Parathyroid adenoma (tissue), 2 donors: ENCODE measurements at regions not wholly inside any gene's neighbourhood (a gene's known extent, or its start where the extent isn't known, plus 50 kb on each side); places are given as distances from the start of the nearest gene placed in this dataset.

ENCODE experiments used
- H2AFZ ChIP-seq: fragments of 300-600 bp; sonication (generic); one replicate; pipeline ENCODE4 v1.7.0; 2017; ENCODE audit warnings: antibody characterized with exemption, mild to moderate bottlenecking
- H3K27ac ChIP-seq: fragments of 300-600 bp; sonication (generic); one replicate; pipeline ENCODE4 v1.7.0; 2017
- H3K27me3 ChIP-seq: fragments of 300-600 bp; sonication (generic); one replicate; pipeline ENCODE4 v1.7.0; 2017; ENCODE audit warnings: low read length; ENCODE audit not compliant: control insufficient read depth, insufficient read depth
- H3K36me3 ChIP-seq: fragments of 300-600 bp; sonication (generic); one replicate; pipeline ENCODE4 v1.7.0; 2017; ENCODE audit warnings: low read length; ENCODE audit not compliant: control insufficient read depth, insufficient read depth
- H3K4me1 ChIP-seq: fragments of 300-600 bp; sonication (generic); one replicate; pipeline ENCODE4 v1.7.0; 2017; ENCODE audit warnings: control low read depth
- H3K4me2 ChIP-seq: fragments of 300-600 bp; sonication (generic); one replicate; pipeline ENCODE4 v1.7.0; 2017; ENCODE audit warnings: low read length
- H3K4me3 ChIP-seq: fragments of 300-600 bp; sonication (generic); one replicate; pipeline ENCODE4 v1.7.0; 2017; ENCODE audit warnings: low read depth, low read length
- H3K79me2 ChIP-seq: fragments of 300-600 bp; sonication (generic); one replicate; pipeline ENCODE4 v1.7.0; 2017; ENCODE audit warnings: control low read depth
- H3K9ac ChIP-seq: fragments of 300-600 bp; sonication (generic); one replicate; pipeline ENCODE4 v1.7.0; 2017; ENCODE audit warnings: mild to moderate bottlenecking
- H3K9me3 ChIP-seq: fragments of 300-600 bp; sonication (generic); one replicate; pipeline ENCODE4 v1.7.0; 2017; ENCODE audit warnings: low read length; ENCODE audit not compliant: control insufficient read depth
- CTCF ChIP-seq: fragments of 300-600 bp; sonication (generic); IDR thresholded peaks from one replicate; pipeline ENCODE4 v1.7.0; 2017; ENCODE audit warnings: antibody characterized with exemption, mild to moderate bottlenecking
- donor health status: primary hyperparathyroidism.

- H3K27ac ChIP-seq = no peak overlapping the region
These were observed 73.9 kb upstream of the NRSN1 start for GRCh38 chr6:24051942-24052589.

GRCh38 chr6:24052590-24052961, 73.4 kb upstream of the NRSN1 start:
- no peaks in the 10 kb centered on the region for H3K79me2 ChIP-seq
- H3K4me1 ChIP-seq = no peaks in the 10 kb centered on the region
- no peaks in the 10 kb centered on the region for H3K36me3 ChIP-seq
- H3K27me3 ChIP-seq = no peaks in the 10 kb centered on the region
- TF ChIP-seq CTCF = no peak
- no peak overlapping the region for H3K4me3 ChIP-seq
- no peak overlapping the region for H3K9ac ChIP-seq
- no peaks in the 10 kb centered on the region for H3K9me3 ChIP-seq
- no peak overlapping the region for H3K4me2 ChIP-seq
- H2AFZ ChIP-seq = no peak overlapping the region
- no peak overlapping the region for H3K27ac ChIP-seq

More at GRCh38 chr6:24051942-24052589, 73.9 kb upstream of the NRSN1 start:
- H3K27me3 ChIP-seq = no peaks in the 10 kb centered on the region
- no peak overlapping the region for H3K9ac ChIP-seq
- no peaks in the 10 kb centered on the region for H3K36me3 ChIP-seq
- no peaks in the 10 kb centered on the region for H3K79me2 ChIP-seq
- no peak overlapping the region for H3K4me2 ChIP-seq
- no peaks in the 10 kb centered on the region for H3K9me3 ChIP-seq
- H3K4me1 ChIP-seq = no peaks in the 10 kb centered on the region
- H3K4me3 ChIP-seq = no peak overlapping the region
- no peak overlapping the region for H2AFZ ChIP-seq
- TF ChIP-seq CTCF = no peak

- Histone ChIP-seq H3K27me3 (no peaks in the 10 kb centered on the region), H3K27ac (no peak overlapping the region), H3K4me2 (no peak overlapping the region), H3K9me3 (no peaks in the 10 kb centered on the region), H3K4me3 (no peak overlapping the region), H3K9ac (no peak overlapping the region), H2AFZ (peak overlapping the region; percentile 38), H3K79me2 (no peaks in the 10 kb centered on the region), H3K36me3 (no peaks in the 10 kb centered on the region), H3K4me1 (no peaks in the 10 kb centered on the region)
- no peak for TF ChIP-seq CTCF
These were observed 73.0 kb upstream of the NRSN1 start for GRCh38 chr6:24053057-24053456.

DNA sequence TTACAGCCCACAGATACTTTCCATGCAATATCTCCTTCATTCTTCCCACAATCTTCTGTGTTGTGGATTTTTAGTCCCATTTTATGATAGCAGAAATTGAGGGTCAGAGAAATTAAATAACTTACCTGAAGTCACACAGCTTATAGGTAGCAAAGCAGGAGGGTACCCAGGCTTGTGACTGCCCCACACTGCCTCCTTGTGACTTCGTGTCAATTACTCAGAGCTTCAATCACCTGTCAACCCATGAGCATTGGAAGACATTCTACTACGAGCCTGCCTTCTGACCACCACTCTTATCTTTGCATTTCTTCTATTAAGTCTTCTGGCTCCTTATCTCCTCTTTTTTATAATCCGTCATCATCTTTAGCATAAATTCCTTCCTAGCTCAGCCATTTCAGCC, 71.6 kb upstream of the NRSN1 start:
- H3K4me1 ChIP-seq = no peaks in the 10 kb centered on the region
- H3K4me3 ChIP-seq = no peak overlapping the region
- no peak overlapping the region for H2AFZ ChIP-seq
- no peak for TF ChIP-seq CTCF
- H3K4me2 ChIP-seq = no peak overlapping the region
- no peak overlapping the region for H3K9ac ChIP-seq
- no peaks in the 10 kb centered on the region for H3K79me2 ChIP-seq
- H3K27me3 ChIP-seq = no peaks in the 10 kb centered on the region
- H3K36me3 ChIP-seq = no peaks in the 10 kb centered on the region
- no peak overlapping the region for H3K27ac ChIP-seq
- no peaks in the 10 kb centered on the region for H3K9me3 ChIP-seq

DNA sequence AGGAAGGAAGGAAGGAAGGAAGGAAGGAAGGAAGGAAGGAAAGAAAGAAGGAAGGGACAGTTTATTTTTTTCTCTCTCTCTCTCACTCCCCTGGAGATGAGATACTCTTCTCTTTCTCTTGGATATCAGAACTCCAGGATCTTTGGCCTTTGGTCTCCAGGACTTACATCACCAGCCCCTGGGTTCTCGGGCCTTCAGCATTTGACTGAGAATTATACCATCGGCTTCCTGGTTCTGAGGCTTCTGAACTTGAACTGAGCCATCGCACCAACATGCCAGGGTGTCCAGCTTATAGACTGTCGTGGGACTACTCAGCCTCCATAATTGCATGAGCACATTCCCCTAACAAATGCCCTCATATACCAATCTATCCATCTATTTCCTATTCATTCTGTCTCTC, 69.4 kb upstream of the NRSN1 start:
- Histone ChIP-seq H3K27ac (no peak overlapping the region), H3K4me1 (no peaks in the 10 kb centered on the region)

More for the DNA sequence above, 69.4 kb upstream of the NRSN1 start:
- Histone ChIP-seq H3K27me3 (no peaks in the 10 kb centered on the region), H3K9me3 (no peaks in the 10 kb centered on the region), H3K36me3 (no peaks in the 10 kb centered on the region), H3K4me3 (no peak overlapping the region), H3K79me2 (no peaks in the 10 kb centered on the region), H3K9ac (no peak overlapping the region), H3K4me2 (no peak overlapping the region), H2AFZ (no peak overlapping the region)
- TF ChIP-seq CTCF = no peak
